HUES48 (cell line): ENCODE measurements at regions not wholly inside any gene's neighbourhood (a gene's known extent, or its start where the extent isn't known, plus 50 kb on each side); places are given as distances from the start of the nearest gene placed in this dataset.
A peak's percentile ranks its signal among the peaks of the same experiment; 100 is the strongest.

Source experiments
- H3K27ac ChIP-seq: one replicate; pipeline ENCODE4 v1.7.0; 2013; ENCODE audit warnings: low read depth, low read length, inconsistent platforms
- H3K27me3 ChIP-seq: 2 replicates; pipeline ENCODE4 v1.6.1; 2013; ENCODE audit warnings: mild to moderate bottlenecking, low read length; ENCODE audit not compliant: control insufficient read depth, insufficient read depth
- H3K36me3 ChIP-seq: 2 replicates; pipeline ENCODE4 v1.6.1; 2013; ENCODE audit warnings: low read length; ENCODE audit not compliant: control insufficient read depth, insufficient read depth
- H3K4me1 ChIP-seq: 2 replicates; pipeline ENCODE4 v1.6.1; 2013; ENCODE audit warnings: mild to moderate bottlenecking, low read length; ENCODE audit not compliant: control insufficient read depth, insufficient read depth
- H3K4me3 ChIP-seq: 2 replicates; pipeline ENCODE4 v1.5.1; 2013; ENCODE audit warnings: mild to moderate bottlenecking, low read depth, low read length
- H3K9ac ChIP-seq: 2 replicates; pipeline ENCODE4 v1.6.1; 2013; ENCODE audit warnings: mild to moderate bottlenecking, low read depth, low read length, moderate library complexity
- H3K9me3 ChIP-seq: 2 replicates; pipeline ENCODE4 v1.6.1; 2013; ENCODE audit warnings: low read length; ENCODE audit not compliant: control insufficient read depth, insufficient read depth

DNA sequence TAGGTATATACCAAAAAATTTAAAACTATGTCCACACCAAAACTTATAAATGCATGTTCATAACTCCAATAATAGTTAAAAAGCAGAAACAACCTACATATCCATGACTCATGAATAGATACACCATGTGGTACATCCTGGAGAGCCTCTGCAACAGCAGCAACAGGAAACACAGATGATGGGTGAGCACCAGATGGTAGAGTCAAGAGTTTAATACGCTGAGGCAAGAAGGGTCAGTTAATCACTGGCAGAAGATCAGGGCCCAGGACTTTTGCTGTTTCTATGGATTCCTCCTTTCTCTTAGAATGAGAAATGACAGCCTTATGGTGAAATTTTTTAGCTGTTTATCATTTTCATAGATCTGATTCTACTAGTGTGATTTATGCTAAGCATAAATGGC is 351.8 kb upstream of the ADAMTSL1 start:
- Histone ChIP-seq H3K9ac (no peak overlapping the region), H3K4me3 (no peak overlapping the region), H3K9me3 (no peaks in the 10 kb centered on the region), H3K4me1 (no peaks in the 10 kb centered on the region), H3K27ac (no peak overlapping the region), H3K27me3 (no peaks in the 10 kb centered on the region), H3K36me3 (no peaks in the 10 kb centered on the region)

DNA sequence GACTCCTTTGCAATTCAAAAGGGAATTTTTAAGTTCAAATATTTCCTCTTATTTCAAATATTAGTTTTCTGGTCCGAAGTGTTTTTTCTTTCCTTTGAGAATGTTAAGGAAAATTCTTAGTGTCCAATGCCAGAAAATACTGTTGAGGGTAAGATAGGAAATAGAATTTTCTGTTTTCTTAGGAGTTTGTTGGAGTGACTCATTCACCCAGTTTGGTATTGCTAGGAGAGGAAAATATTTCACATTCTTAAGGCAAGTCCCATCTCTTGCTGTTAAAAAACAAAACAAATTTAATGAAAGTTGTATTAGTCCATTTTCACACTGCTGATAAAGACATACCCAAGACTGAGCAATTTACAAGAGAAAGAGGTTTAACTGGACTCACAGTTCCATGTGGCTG is 349.2 kb upstream of the ADAMTSL1 start:
- Histone ChIP-seq H3K9ac (no peak overlapping the region), H3K9me3 (no peaks in the 10 kb centered on the region), H3K27ac (no peak overlapping the region), H3K27me3 (no peaks in the 10 kb centered on the region), H3K4me3 (no peak overlapping the region), H3K4me1 (peaks cover 2% of the 10 kb centered on the region; the same call in 1 of the 2 replicates), H3K36me3 (no peaks in the 10 kb centered on the region)

DNA sequence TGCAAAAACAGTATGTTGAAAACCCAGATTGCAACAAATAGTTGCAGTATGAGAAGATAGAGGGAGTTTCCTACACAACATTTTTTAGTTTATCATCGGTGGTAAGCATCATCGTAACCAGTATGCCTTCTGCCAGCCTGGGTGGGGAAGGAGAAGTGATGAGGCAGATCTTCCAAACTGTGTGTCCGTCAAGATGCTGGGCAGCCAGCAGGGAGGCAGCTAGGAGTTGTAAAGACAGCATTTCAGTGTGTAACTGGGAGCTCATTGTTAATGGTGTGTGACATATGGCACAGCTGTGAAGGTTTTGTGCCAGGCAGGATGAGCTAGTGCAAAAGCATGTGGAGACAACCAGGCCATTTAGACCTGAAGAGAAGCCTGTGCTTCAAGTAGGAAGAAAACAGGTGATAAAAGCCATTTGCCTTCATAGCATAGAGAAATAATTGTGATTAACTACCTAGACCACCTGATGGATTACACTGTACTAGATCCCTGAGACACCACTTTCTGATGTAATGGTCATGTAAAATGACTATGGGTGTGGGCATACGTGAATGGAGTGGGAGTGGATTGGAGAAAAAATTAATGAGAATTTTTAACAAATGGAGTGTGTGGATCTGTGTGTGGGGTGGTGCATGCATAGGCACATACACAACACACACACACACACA is 347.0 kb upstream of the ADAMTSL1 start:
- Histone ChIP-seq H3K4me3 (no peak overlapping the region), H3K4me1 (peaks cover 4% of the 10 kb centered on the region; the same call in 1 of the 2 replicates), H3K27me3 (no peaks in the 10 kb centered on the region), H3K9me3 (no peaks in the 10 kb centered on the region), H3K9ac (no peak overlapping the region), H3K27ac (no peak overlapping the region), H3K36me3 (no peaks in the 10 kb centered on the region)

DNA sequence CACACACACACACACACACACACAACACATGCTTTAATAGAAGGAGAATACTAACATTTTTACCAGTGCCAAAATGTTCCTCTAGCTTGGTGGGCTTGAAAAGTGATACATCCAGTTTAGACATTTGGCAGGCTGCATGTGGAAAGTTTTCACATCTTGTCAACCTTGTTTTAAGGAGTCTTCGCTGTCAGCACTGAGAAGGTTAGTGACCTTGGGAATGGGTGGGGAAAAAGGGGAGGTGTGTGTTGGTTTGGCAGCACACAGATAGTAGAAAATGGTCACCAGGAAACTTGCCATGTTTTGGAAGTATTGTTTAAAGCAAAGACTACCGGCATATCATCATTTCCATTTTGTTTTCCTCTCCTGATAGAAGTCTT is 346.5 kb upstream of the ADAMTSL1 start:
- no peaks in the 10 kb centered on the region for H3K9me3 ChIP-seq
- peaks cover 4% of the 10 kb centered on the region; the same call in 1 of the 2 replicates for H3K4me1 ChIP-seq
- H3K36me3 ChIP-seq = no peaks in the 10 kb centered on the region
- no peak overlapping the region for H3K27ac ChIP-seq
- H3K9ac ChIP-seq = no peak overlapping the region
- no peaks in the 10 kb centered on the region for H3K27me3 ChIP-seq
- H3K4me3 ChIP-seq = no peak overlapping the region

DNA sequence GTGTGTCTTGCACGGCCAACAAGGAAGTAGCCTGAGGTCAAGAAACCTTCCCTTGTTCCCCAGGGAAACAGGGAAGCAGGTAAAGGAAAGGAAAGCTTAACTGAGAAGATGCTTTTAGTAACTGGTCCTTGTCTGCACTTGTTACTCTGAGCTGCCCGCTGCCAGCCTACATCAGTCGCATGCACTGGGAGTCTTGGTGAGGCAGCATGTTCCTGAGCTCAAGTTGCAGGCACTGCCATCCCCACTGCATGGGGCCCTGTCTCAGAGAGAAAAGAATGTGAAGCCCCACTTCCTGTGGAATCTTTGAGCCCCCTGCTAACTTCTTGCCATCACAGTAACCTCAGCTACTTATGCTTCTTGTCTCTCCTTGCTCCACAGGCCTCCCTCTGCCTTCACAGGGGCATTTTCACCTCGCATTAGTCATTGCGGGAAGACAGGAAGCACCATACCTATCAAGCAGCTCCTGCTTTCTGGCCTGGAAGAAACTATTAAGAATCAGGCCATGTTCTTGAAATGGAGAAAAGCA is 344.1 kb upstream of the ADAMTSL1 start:
- H3K4me3 ChIP-seq = no peak overlapping the region
- H3K27me3 ChIP-seq = no peaks in the 10 kb centered on the region
- no peaks in the 10 kb centered on the region for H3K36me3 ChIP-seq
- peak overlapping the region; percentile 63 for H3K27ac ChIP-seq
- no peaks in the 10 kb centered on the region for H3K9me3 ChIP-seq
- no peak overlapping the region for H3K9ac ChIP-seq
- H3K4me1 ChIP-seq = peaks cover 4% of the 10 kb centered on the region; the same call in 1 of the 2 replicates

DNA sequence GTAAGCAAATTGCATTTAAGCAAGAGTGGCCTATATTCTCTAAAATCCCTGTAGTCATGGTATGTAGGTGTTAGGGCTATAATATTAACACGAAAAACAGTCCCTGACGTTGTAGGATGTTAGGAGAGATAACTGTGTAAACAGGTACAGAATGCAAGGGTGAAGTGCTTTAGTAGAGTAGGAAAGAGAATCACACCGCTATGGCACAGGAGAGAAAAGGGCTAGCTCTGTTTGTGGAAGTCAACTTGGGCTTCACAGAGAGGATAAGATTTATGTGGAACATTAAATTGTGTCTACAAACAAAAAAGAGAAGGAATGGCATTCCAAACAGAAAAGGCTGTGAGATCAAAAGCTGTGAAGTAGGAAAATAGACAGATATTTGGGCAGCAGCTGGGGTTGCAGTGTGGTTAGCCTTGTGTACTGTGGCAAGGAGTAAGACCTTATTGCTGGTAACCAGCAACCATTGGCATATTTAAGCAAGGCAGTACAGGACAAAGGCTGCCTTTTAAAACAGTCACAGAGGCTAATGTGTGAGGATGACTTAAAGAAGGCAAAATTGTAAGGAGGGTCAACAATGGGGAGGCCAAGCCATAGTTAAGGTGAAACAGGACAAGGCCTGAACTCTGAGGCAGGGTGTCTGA is 337.5 kb upstream of the ADAMTSL1 start:
- Histone ChIP-seq H3K9ac (no peak overlapping the region), H3K4me1 (no peaks in the 10 kb centered on the region), H3K36me3 (no peaks in the 10 kb centered on the region), H3K27ac (no peak overlapping the region), H3K27me3 (no peaks in the 10 kb centered on the region), H3K9me3 (no peaks in the 10 kb centered on the region), H3K4me3 (no peak overlapping the region)

DNA sequence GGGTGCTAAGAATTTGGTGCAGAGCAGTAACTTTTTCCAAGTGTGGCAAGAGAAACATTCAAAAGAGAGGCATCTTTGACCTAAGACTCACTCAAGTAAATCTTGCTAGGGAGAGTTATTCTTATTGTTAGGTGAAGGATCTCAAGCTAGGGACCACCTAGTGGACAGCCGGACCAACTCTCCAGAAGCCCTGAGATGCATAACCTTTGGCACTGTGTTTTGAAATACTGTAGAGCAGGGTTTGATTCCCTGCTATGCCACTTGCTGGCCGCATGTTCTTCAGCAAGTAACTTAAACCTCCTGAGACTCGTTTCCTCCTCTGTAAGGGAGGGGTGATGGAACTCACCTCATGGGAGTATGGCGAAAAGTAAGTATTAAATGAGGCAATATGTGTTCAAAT is 336.1 kb upstream of the ADAMTSL1 start:
- Histone ChIP-seq H3K36me3 (no peaks in the 10 kb centered on the region), H3K4me3 (no peak overlapping the region), H3K27ac (no peak overlapping the region), H3K9me3 (no peaks in the 10 kb centered on the region), H3K27me3 (no peaks in the 10 kb centered on the region), H3K9ac (no peak overlapping the region), H3K4me1 (no peaks in the 10 kb centered on the region; the same call in 1 of the 2 replicates)

DNA sequence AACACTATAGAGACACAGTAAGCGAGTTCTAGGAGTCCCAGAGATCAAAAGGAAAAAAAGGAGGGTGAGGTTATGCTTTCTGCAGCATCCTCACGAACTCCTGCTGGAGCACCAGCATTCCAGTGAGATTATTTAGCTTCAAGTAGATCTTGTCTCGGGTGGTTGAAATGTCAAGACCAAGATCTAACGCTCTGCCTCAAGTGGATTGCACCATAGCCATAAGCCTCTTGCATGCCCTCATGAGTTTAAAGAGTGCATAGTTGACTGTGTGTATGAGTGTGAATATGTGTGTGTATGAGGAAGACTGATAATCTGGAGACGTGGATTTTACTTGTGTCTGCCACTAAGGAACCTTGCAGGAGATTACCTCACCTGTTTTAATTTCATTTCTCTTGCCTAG is 335.3 kb upstream of the ADAMTSL1 start:
- no peak overlapping the region for H3K27ac ChIP-seq
- no peaks in the 10 kb centered on the region for H3K27me3 ChIP-seq
- no peaks in the 10 kb centered on the region; the same call in 1 of the 2 replicates for H3K4me1 ChIP-seq
- H3K4me3 ChIP-seq = no peak overlapping the region
- no peaks in the 10 kb centered on the region for H3K36me3 ChIP-seq
- no peak overlapping the region for H3K9ac ChIP-seq
- H3K9me3 ChIP-seq = no peaks in the 10 kb centered on the region

DNA sequence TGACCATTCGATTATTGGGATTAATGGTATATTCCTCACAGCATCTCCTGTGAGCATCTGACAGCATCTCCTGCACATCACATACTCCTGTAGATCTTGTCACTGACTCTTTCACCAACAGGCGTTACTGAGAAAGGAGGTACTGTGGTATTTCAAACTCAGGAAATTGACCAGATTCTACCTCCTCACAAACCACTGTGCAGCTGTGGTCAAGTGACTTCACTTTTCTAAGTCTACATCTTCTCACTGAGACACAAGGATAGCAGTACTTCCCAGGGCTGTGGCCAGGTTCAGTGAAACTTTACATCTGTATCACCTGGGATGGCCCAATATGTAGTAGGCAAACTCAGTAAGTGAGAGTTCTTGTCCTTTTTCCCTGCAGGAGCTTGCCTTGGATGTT is 332.3 kb upstream of the ADAMTSL1 start:
- Histone ChIP-seq H3K4me1 (no peaks in the 10 kb centered on the region; the same call in 1 of the 2 replicates), H3K27me3 (no peaks in the 10 kb centered on the region), H3K27ac (no peak overlapping the region), H3K9me3 (no peaks in the 10 kb centered on the region), H3K4me3 (no peak overlapping the region), H3K9ac (no peak overlapping the region), H3K36me3 (no peaks in the 10 kb centered on the region)

DNA sequence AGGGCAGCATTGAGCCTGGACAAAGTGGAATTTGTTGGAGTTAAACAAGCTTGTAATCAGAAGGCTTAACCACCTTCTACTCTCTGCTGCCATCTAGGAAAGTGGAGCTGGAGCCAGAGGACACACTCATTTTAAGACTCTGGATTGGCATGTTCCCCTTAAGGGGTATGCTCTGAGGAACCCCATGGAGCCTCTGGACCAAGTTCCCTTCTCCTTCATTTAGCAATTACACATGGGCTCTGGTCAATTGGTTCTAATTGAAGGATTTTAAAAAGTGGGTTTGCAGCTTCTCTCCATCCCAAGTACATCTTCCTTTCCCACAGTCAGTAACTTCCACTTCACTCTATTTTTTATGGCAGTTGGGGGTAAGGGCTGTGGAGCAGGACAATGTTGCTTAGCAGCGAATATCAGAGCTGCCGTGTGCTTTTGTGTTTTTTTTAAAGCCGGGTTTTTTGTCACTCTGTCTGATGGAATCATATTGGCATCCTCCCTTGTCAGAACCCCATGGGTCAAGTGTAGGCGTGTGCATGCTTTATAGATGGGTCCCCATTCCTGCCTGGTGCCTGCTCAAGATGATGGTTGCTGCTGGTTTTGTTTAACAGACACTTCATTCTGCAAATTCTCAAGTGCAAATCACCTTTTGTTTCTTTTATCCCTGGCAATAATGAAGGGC is 330.7 kb upstream of the ADAMTSL1 start:
- H3K4me3 ChIP-seq = no peak overlapping the region
- no peaks in the 10 kb centered on the region; the same call in 1 of the 2 replicates for H3K4me1 ChIP-seq
- H3K27ac ChIP-seq = no peak overlapping the region
- H3K9me3 ChIP-seq = no peaks in the 10 kb centered on the region
- no peak overlapping the region for H3K9ac ChIP-seq
- no peaks in the 10 kb centered on the region for H3K27me3 ChIP-seq
- no peaks in the 10 kb centered on the region for H3K36me3 ChIP-seq

DNA sequence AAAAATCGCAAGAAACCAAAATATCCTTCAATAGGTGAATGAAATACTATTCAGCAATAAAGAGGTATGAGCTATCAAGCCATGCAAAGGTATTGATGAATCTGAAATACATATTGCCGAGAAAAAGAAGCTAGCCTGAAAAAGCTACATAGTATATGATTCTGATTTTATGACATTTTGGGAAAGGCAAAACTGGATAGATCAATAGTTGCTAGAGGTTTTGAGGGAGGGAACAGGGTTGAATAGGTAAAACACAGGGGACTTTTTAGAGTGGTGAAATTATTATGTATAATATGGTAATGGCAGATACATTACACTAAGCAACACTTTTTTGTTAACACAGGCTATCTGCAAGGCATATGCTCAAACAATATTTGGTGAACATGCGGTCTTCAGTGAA is 327.6 kb upstream of the ADAMTSL1 start:
- Histone ChIP-seq H3K27ac (no peak overlapping the region), H3K9me3 (no peaks in the 10 kb centered on the region), H3K4me1 (no peaks in the 10 kb centered on the region; the same call in 1 of the 2 replicates), H3K27me3 (no peaks in the 10 kb centered on the region), H3K9ac (no peak overlapping the region), H3K4me3 (no peak overlapping the region), H3K36me3 (no peaks in the 10 kb centered on the region)
